Ascending aorta (tissue), 2 donors: ENCODE measurements at regions not wholly inside any gene's neighbourhood (a gene's known extent, or its start where the extent isn't known, plus 50 kb on each side); places are given as distances from the start of the nearest gene placed in this dataset.
A peak's percentile ranks its signal among the peaks of the same experiment; 100 is the strongest.
"Not testable (repeated sequence)": the region's sequence is repeated elsewhere in the genome, so short reads cannot be mapped to it uniquely, and the experiment has no call there.

Experiments used
- DNase-seq, 2 donors: peaks; one replicate each; pipeline ENCODE4 v3.0.0-alpha.2; 2019; ENCODE audit warnings: low spot score in 2 of 2
- H3K27ac ChIP-seq, 2 donors: fragments of 200-600 bp; sonication (generic); one replicate each; pipeline ENCODE4 v1.5.1; 2016 to 2017; ENCODE audit warnings: mild to moderate bottlenecking in 1 of 2
- H3K27me3 ChIP-seq: fragments of 200-600 bp; sonication (generic); one replicate; pipeline ENCODE4 v1.5.1; 2017
- H3K36me3 ChIP-seq, 2 donors: fragments of 200-600 bp; sonication (generic); one replicate each; pipeline ENCODE4 v1.5.1; 2016
- H3K4me1 ChIP-seq, 2 donors: fragments of 200-600 bp; sonication (generic); one replicate each; pipeline ENCODE4 v1.5.1; 2016 to 2017; ENCODE audit warnings: mild to moderate bottlenecking in 1 of 2
- H3K4me3 ChIP-seq, 2 donors: fragments of 200-600 bp; sonication (generic); one replicate each; pipeline ENCODE4 v1.5.1; 2016 to 2017; ENCODE audit warnings: mild to moderate bottlenecking in 1 of 2
- H3K9me3 ChIP-seq, 2 donors: fragments of 200-600 bp; sonication (generic); one replicate each; pipeline ENCODE4 v1.5.1; 2016
- intact Hi-C: fragments of 100-400 bp; cut with DNase I; formaldehyde crosslinking; loops from one replicate; pipeline ENCODE4 v1.15.1; 2023
- TF ChIP-seq, protein P1 (sequence below), 3 experiments: fragments of 200-600 bp in 2 of 3; fragments of 450-650 bp in 1 of 3; sonication (generic) in 2 of 3; IDR thresholded peaks; one replicate each; pipeline ENCODE4 v1.5.1; 2016 to 2019; ENCODE audit warnings: antibody characterized with exemption in 3 of 3, mild to moderate bottlenecking in 1 of 3, moderate library complexity in 1 of 3

GRCh38 chr18:78828131-78828530 is 151.5 kb upstream of the SALL3 start:
- TF ChIP-seq, protein P1, sequence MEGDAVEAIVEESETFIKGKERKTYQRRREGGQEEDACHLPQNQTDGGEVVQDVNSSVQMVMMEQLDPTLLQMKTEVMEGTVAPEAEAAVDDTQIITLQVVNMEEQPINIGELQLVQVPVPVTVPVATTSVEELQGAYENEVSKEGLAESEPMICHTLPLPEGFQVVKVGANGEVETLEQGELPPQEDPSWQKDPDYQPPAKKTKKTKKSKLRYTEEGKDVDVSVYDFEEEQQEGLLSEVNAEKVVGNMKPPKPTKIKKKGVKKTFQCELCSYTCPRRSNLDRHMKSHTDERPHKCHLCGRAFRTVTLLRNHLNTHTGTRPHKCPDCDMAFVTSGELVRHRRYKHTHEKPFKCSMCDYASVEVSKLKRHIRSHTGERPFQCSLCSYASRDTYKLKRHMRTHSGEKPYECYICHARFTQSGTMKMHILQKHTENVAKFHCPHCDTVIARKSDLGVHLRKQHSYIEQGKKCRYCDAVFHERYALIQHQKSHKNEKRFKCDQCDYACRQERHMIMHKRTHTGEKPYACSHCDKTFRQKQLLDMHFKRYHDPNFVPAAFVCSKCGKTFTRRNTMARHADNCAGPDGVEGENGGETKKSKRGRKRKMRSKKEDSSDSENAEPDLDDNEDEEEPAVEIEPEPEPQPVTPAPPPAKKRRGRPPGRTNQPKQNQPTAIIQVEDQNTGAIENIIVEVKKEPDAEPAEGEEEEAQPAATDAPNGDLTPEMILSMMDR (IDR thresholded peaks at IDR 0.05) = no peak
- Histone ChIP-seq H3K36me3 (no peaks in the 10 kb centered on the region), H3K4me1 (no peaks in the 10 kb centered on the region), H3K27me3 (no peaks in the 10 kb centered on the region), H3K27ac (no peak overlapping the region), H3K4me3 (no peak overlapping the region), H3K9me3 (no peaks in the 10 kb centered on the region)
- no peak for DNase-seq
- intact Hi-C loops = no loop called here

GRCh38 chr18:78829026-78829425 is 150.6 kb upstream of the SALL3 start:
- intact Hi-C loops, H3K27me3 ChIP-seq, H3K4me3 ChIP-seq, H3K9me3 ChIP-seq, H3K4me1 ChIP-seq, H3K27ac ChIP-seq, H3K36me3 ChIP-seq: not testable (repeated sequence)
- DNase-seq = peak in 1 of 2 donors; percentile 40

DNA sequence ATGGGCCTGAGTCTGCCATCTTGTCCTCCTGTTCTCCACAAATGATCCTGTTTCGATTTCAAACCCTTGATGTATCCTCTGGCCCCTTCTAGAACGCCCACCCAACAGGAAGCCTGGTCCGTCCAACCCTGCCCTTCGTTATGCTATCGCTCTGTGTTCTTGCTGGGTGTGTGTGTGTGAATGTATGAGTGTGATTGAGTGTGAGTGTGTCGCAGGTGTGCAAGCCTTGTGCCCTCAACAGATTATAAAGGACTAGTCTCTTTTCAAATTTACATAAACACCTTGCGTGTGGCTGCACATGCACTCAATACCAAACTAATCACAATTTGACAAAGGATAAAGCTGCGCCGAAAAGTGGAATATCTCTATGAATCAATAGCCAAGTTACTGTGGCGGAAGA is 149.5 kb upstream of the SALL3 start:
- H3K36me3 ChIP-seq = no peaks in the 10 kb centered on the region
- no peak for DNase-seq
- intact Hi-C loops = no loop called here

GRCh38 chr18:78830826-78831225 is 148.8 kb upstream of the SALL3 start:
- Histone ChIP-seq H3K36me3 (no peaks in the 10 kb centered on the region), H3K27ac (no peak overlapping the region), H3K9me3 (no peaks in the 10 kb centered on the region), H3K4me3 (no peak overlapping the region), H3K27me3 (no peaks in the 10 kb centered on the region), H3K4me1 (no peaks in the 10 kb centered on the region)
- DNase-seq = no peak
- TF ChIP-seq, protein P1 (IDR thresholded peaks at IDR 0.05) = no peak
- intact Hi-C loops = no loop called here

More for the DNA sequence above, 149.5 kb upstream of the SALL3 start:
- TF ChIP-seq, protein P1 (IDR thresholded peaks at IDR 0.05) = no peak
- Histone ChIP-seq H3K4me3 (no peak overlapping the region), H3K27me3 (no peaks in the 10 kb centered on the region), H3K9me3 (no peaks in the 10 kb centered on the region), H3K27ac (no peak overlapping the region), H3K4me1 (no peaks in the 10 kb centered on the region)

DNA sequence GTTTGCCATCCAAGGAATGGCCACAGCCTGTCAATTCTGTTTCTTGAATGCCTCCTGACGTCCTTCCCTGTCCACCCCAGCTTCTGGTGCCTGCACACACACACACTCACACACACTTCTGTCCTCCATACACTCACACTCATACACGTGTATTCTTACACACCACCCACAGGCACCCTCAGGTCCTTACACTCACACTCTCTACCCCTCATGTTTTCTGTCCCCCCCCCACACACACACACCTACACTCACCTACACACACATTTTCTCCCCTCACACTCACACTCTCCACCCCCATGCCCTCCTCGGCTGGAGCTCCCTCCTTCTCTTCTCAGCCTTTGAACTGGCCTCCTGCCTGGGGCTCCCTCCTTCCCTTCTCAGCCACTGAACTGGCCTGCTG is 148.0 kb upstream of the SALL3 start:
- H3K4me1 ChIP-seq = no peaks in the 10 kb centered on the region
- H3K27ac ChIP-seq = no peak overlapping the region
- DNase-seq = no peak
- H3K4me3 ChIP-seq = no peak overlapping the region
- H3K36me3 ChIP-seq = no peaks in the 10 kb centered on the region
- no peaks in the 10 kb centered on the region for H3K27me3 ChIP-seq
- H3K9me3 ChIP-seq = no peaks in the 10 kb centered on the region
- intact Hi-C loops = no loop called here
- TF ChIP-seq, protein P1 (IDR thresholded peaks at IDR 0.05) = no peak

GRCh38 chr18:78833833-78834232 is 145.8 kb upstream of the SALL3 start:
- no peaks in the 10 kb centered on the region for H3K27me3 ChIP-seq
- intact Hi-C loops = no loop called here
- H3K9me3 ChIP-seq = no peaks in the 10 kb centered on the region
- TF ChIP-seq, protein P1 (IDR thresholded peaks at IDR 0.05) = no peak
- no peaks in the 10 kb centered on the region for H3K36me3 ChIP-seq
- H3K4me3 ChIP-seq = no peak overlapping the region
- no peak overlapping the region for H3K27ac ChIP-seq
- DNase-seq = no peak
- H3K4me1 ChIP-seq = no peaks in the 10 kb centered on the region
